Activated CD4-positive, alpha-beta memory T cell treated with anti-CD3 and anti-CD28 coated beads for 36 hours (primary cell): ENCODE measurements at regions not wholly inside any gene's neighbourhood (a gene's known extent, or its start where the extent isn't known, plus 50 kb on each side); places are given as distances from the start of the nearest gene placed in this dataset.
"Not testable (repeated sequence)": the region's sequence is repeated elsewhere in the genome, so short reads cannot be mapped to it uniquely, and the experiment has no call there.

ENCODE experiments used
- CTCF ChIA-PET: fragments of 350-600 bp; sonication (Branson Sonifier 250); formaldehyde crosslinking; loops from one replicate; lab custom pipeline; 2021; ENCODE audit warnings: antibody characterized with exemption, inconsistent platforms; lab: Charles Lee
- POLR2A ChIA-PET: fragments of 350-600 bp; sonication (Branson Sonifier 250); formaldehyde crosslinking; loops from one replicate; lab custom pipeline; 2021; ENCODE audit warnings: antibody characterized with exemption; lab: Charles Lee
- DNase-seq: peaks from one replicate; pipeline ENCODE4 v3.0.0-alpha.2; 2020
- H3K27ac Mint-ChIP-seq: one replicate; pipeline ENCODE4 v1.8.0; 2021; ENCODE audit warnings: mixed read lengths
- H3K27me3 Mint-ChIP-seq: one replicate; pipeline ENCODE4 v1.8.0; 2021; ENCODE audit warnings: mixed read lengths
- H3K36me3 Mint-ChIP-seq: one replicate; pipeline ENCODE4 v1.8.0; 2021; ENCODE audit warnings: mixed read lengths
- H3K4me1 Mint-ChIP-seq: one replicate; pipeline ENCODE4 v1.8.0; 2021; ENCODE audit warnings: low read depth, mixed read lengths
- H3K4me3 Mint-ChIP-seq: one replicate; pipeline ENCODE4 v1.8.0; 2021; ENCODE audit warnings: mild to moderate bottlenecking, mixed read lengths
- H3K9me3 Mint-ChIP-seq: one replicate; pipeline ENCODE4 v1.8.0; 2021; ENCODE audit warnings: mixed read lengths
- intact Hi-C: fragments of 100-400 bp; cut with micrococcal nuclease; formaldehyde crosslinking; loops from one replicate; pipeline ENCODE4 v1.15.1; 2023

DNA sequence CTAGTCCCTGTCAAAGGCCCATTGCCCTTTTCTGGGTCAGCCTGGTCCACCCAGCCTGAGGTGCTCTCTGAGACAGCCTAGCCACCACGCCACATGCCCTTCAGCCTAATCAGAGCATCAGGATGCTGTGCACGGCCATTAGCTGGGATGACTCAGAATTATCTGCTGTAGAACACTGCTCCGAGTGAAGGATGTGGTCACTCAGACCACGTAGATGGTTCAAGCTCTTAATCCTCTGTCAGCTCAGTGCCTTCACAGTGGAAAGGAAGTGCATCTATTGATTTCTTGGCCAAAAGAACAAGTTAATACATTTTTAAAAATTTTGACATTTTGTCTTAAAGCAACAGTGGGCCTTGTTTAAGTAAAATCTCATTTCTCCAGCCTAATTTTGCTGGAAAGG is 557.6 kb downstream of the TUBA3C start:
- H3K27ac Mint-ChIP-seq, result not testable (repeated sequence)

DNA sequence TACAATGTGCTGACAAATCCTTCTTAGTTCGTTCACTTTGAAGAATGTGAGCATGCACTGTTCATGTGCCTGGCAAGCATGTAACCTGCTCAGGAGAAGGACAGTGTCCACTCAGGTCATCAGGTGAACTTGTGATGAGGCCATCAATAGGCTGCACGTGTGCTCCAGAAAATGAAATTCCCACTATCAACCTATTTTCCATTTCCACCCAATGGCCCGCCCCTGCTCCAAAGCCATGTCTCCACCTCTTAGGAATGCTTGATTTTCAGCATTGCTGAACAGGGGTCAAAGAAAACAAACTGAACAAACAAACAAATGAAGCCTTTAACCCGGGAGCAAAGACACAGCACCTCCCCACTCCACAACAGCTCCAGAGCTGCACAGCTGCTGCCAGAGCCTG is 563.2 kb downstream of the TUBA3C start:
- intact Hi-C loops, H3K9me3 Mint-ChIP-seq, H3K4me3 Mint-ChIP-seq, DNase-seq, H3K4me1 Mint-ChIP-seq, H3K27ac Mint-ChIP-seq, H3K36me3 Mint-ChIP-seq, H3K27me3 Mint-ChIP-seq, POLR2A ChIA-PET, CTCF ChIA-PET: not testable (repeated sequence)

More for the DNA sequence above, 557.6 kb downstream of the TUBA3C start:
- H3K4me3 Mint-ChIP-seq, H3K36me3 Mint-ChIP-seq, intact Hi-C loops, CTCF ChIA-PET, DNase-seq, H3K4me1 Mint-ChIP-seq, H3K9me3 Mint-ChIP-seq, H3K27me3 Mint-ChIP-seq, POLR2A ChIA-PET: not testable (repeated sequence)

DNA sequence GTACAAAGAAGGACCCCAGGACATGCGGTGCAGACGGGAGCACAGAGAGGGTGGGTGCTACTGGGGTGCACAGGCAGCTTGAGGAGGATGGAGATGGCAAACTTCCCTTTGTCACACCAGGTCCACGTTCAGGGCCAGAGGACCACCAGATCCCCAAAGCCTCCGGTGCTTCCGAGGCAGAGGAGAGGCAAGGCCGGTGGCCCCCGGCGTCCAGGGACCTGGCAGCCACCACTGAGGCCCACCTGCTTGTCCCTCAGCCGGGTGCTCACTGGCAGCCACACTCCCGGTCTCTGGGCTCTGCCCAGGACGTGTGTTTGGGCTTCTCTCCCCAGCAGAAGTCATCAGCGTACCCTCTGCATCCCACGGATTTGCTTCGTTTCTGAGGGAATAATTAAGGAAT is 571.1 kb downstream of the TUBA3C start:
- CTCF ChIA-PET, H3K27ac Mint-ChIP-seq, DNase-seq, H3K4me3 Mint-ChIP-seq, POLR2A ChIA-PET, H3K27me3 Mint-ChIP-seq, H3K4me1 Mint-ChIP-seq, H3K9me3 Mint-ChIP-seq, H3K36me3 Mint-ChIP-seq, intact Hi-C loops: not testable (repeated sequence)

DNA sequence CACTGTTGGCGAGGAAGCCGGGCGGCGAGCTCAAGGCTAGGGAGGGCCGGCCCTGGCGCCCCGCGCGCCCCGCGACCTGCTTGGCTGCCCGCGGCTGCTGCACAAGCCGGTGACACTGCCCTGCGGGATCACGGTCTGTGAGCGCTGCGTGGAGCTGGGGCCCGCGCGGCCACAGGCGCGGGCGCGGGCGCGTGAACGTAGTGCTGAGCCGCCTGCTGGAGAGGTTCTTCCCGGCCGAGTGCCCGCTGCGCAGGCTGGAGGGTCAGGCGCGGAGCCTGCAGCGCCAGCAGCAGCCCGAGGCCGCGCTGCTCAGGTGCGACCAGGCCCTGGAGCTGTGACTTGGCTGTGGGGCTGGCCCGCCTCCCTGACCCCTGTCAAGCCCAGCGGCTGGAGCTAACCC is 572.3 kb downstream of the TUBA3C start:
- H3K36me3 Mint-ChIP-seq, CTCF ChIA-PET, H3K4me1 Mint-ChIP-seq, DNase-seq, H3K27me3 Mint-ChIP-seq, H3K27ac Mint-ChIP-seq, H3K9me3 Mint-ChIP-seq, POLR2A ChIA-PET, H3K4me3 Mint-ChIP-seq, intact Hi-C loops: not testable (repeated sequence)

DNA sequence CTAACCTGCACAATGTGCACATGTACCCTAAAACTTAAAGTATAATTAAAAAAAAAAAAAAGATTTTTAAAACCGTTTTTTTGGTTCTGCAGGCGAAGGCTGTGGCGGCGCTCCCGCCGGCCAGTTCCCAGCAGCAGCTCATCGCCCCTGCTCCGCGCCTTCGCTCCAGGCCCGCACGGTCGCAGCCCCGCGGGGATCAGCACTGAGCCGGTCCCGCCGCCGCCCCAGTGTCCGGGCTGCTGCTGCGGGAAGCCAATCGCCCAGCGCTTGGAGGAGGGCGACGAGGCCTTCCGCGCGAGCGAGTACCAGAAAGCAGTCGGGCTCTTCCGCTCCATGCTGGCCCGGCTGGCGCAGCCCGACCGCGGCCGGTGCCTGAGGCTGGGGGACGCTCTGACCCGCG is 572.8 kb downstream of the TUBA3C start:
- POLR2A ChIA-PET, result not testable (repeated sequence)

DNA sequence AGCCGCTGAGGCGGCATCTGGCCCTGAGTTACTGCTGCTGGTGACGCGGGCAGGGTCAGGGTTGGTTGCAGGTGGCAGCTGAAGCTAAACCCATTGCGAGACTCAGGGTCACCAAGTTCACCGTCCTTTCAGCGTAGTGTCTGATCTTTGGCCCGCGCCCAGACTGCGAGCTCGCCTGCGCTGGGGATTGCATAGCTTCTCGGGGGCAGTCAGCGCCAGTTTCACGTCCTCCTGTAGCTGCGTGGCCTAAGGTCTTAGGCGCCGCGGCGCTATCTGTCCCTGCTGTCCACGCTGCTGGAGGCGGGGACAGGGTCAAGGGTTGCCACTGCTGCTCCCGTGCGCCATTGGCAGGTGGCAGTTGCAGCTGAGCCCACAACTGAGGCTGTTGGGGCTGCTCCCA is 581.3 kb downstream of the TUBA3C start:
- H3K36me3 Mint-ChIP-seq, H3K27ac Mint-ChIP-seq, H3K4me3 Mint-ChIP-seq, intact Hi-C loops, POLR2A ChIA-PET, H3K9me3 Mint-ChIP-seq, H3K4me1 Mint-ChIP-seq, CTCF ChIA-PET, DNase-seq, H3K27me3 Mint-ChIP-seq: not testable (repeated sequence)

More for the DNA sequence above, 572.8 kb downstream of the TUBA3C start:
- DNase-seq, CTCF ChIA-PET, H3K4me1 Mint-ChIP-seq, intact Hi-C loops, H3K36me3 Mint-ChIP-seq, H3K4me3 Mint-ChIP-seq, H3K9me3 Mint-ChIP-seq, H3K27me3 Mint-ChIP-seq, H3K27ac Mint-ChIP-seq: not testable (repeated sequence)

DNA sequence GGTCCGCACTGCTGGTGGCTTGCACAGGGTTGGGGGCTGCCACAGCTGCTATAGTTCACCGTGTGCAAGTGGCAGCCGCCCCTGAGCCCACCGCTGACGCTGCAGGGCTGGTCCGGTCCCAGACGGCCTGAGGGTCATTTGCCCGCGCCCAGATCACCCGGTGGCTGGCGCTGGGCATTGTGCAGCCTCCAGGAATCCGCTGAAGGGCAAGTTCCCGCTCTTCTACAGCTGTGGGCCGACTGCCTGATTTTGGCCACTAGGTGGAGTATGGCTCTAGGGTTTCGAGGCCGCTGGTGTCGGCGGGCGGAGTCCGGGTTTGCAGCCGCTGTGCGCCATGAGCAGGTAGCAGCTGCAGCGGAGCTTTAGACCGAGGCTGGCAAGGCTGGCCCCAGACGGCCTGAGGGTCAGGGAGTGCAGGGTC is 581.8 kb downstream of the TUBA3C start:
- DNase-seq, result peak; percentile 58
- POLR2A ChIA-PET, H3K4me3 Mint-ChIP-seq, H3K27me3 Mint-ChIP-seq, H3K36me3 Mint-ChIP-seq, CTCF ChIA-PET, H3K4me1 Mint-ChIP-seq, intact Hi-C loops, H3K9me3 Mint-ChIP-seq, H3K27ac Mint-ChIP-seq: not testable (repeated sequence)

DNA sequence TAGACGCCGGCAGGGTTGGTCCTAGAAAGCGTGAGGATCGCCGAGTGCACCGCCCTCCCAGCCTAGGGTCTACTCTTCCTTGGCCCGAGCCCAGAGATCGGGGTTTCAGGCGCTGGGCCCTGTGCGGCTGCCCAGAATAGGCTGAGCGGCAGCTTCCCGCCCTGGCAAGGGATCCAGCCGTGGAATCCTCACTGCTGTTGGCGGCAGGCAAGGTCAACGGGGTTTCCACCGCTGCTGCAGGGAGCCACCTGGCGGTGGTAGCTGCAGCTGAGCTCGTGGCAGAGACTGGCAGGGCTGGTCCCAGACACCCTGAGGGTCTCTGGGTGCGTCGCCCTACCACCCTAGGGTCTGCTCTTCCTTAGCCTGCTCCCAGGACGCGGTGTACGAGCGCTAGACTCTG is 583.1 kb downstream of the TUBA3C start:
- CTCF ChIA-PET, H3K27me3 Mint-ChIP-seq, DNase-seq, intact Hi-C loops, H3K36me3 Mint-ChIP-seq, H3K4me3 Mint-ChIP-seq, POLR2A ChIA-PET, H3K4me1 Mint-ChIP-seq, H3K9me3 Mint-ChIP-seq, H3K27ac Mint-ChIP-seq: not testable (repeated sequence)

DNA sequence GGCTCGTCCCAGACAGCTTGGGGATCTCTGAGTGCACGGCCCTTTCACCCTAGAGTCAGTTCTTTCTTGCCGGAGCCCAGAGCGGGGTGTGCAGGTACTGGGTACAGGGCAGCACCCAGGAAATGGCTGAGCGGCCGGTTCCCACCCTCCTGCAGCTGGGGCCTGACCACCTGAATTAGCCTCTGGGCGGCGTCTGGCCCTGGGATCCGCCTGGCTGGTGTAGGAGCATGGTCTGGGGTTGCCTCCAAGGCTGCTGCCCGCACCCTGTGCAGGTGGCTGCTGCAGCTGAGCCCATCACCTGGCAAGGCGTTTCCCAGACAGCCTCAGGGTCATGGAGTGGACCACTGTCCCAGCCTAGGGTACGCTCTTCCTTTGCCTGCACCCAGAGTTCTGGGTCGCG is 583.7 kb downstream of the TUBA3C start:
- H3K4me1 Mint-ChIP-seq, POLR2A ChIA-PET, H3K36me3 Mint-ChIP-seq, H3K4me3 Mint-ChIP-seq, DNase-seq, H3K27me3 Mint-ChIP-seq, H3K27ac Mint-ChIP-seq, CTCF ChIA-PET, intact Hi-C loops, H3K9me3 Mint-ChIP-seq: not testable (repeated sequence)

DNA sequence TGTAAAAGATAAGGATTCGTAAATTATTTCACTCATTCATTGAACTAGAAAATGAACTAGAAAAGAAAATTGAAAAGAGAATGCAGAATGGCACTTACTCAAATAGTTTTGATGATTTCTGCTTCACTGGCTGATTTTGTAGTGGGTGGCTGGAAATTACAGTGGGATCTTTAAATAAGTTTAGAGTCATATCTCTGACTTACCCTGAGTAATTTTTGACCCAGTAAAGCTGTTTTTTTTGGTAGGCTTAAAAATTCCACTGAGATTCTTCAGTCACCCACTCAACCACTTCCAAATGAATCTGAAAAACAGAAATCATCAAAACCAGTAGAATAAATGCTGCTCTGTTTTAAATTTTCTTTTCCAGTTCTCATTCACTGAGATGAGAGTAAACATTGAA is 604.5 kb downstream of the TUBA3C start:
- CTCF ChIA-PET, H3K9me3 Mint-ChIP-seq, DNase-seq, POLR2A ChIA-PET, H3K27me3 Mint-ChIP-seq, H3K4me1 Mint-ChIP-seq, H3K27ac Mint-ChIP-seq, H3K4me3 Mint-ChIP-seq, H3K36me3 Mint-ChIP-seq, intact Hi-C loops: not testable (repeated sequence)

DNA sequence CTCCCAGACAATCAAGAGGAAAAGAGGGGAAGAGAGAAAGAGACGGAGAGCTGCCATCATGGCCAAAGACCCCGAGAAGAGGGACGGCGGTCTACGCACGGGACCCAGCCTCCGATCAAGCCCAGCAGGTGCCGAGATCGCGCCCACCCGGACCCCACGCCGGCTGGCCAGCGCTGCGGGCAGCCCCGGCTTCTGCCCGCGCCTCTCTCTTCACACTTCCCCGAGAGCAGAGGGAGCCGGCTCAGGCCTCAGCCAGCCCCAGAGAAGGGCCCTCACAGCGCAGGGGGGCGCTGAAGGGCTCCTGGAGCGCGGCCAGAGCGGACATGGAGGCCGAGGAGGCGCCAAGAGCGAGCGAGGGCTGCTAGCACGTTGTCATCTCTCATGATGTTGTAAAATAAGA is 613.7 kb downstream of the TUBA3C start:
- H3K4me1 Mint-ChIP-seq, H3K4me3 Mint-ChIP-seq, POLR2A ChIA-PET, DNase-seq, H3K9me3 Mint-ChIP-seq, H3K27ac Mint-ChIP-seq, intact Hi-C loops, CTCF ChIA-PET, H3K27me3 Mint-ChIP-seq, H3K36me3 Mint-ChIP-seq: not testable (repeated sequence)
